Activated CD8-positive, alpha-beta T cell treated with anti-CD3 and anti-CD28 coated beads for 36 hours (primary cell): ENCODE measurements at regions not wholly inside any gene's neighbourhood (a gene's known extent, or its start where the extent isn't known, plus 50 kb on each side); places are given as distances from the start of the nearest gene placed in this dataset.
"Not testable (repeated sequence)": the region's sequence is repeated elsewhere in the genome, so short reads cannot be mapped to it uniquely, and the experiment has no call there.

ENCODE experiments used
- ATAC-seq: fragments of 200-7000 bp; cut with Tn5 transposase; one replicate; pipeline ENCODE4 v1.10.0; 2021; ENCODE audit warnings: mild to moderate bottlenecking, moderate library complexity
- CTCF ChIA-PET: fragments of 350-600 bp; sonication (Branson Sonifier 250); formaldehyde crosslinking; loops from one replicate; lab custom pipeline; 2021; ENCODE audit warnings: antibody characterized with exemption; lab: Charles Lee
- POLR2A ChIA-PET: fragments of 350-600 bp; sonication (Branson Sonifier 250); formaldehyde crosslinking; loops from one replicate; lab custom pipeline; 2021; ENCODE audit warnings: antibody characterized with exemption; lab: Charles Lee
- DNase-seq: peaks from one replicate; pipeline ENCODE4 v3.0.0-alpha.2; 2020
- H3K27ac Mint-ChIP-seq: one replicate; pipeline ENCODE4 v1.8.0; 2021; ENCODE audit warnings: mild to moderate bottlenecking, mixed read lengths
- H3K27me3 Mint-ChIP-seq: one replicate; pipeline ENCODE4 v1.8.0; 2021; ENCODE audit warnings: mixed read lengths
- H3K36me3 Mint-ChIP-seq: one replicate; pipeline ENCODE4 v1.8.0; 2021; ENCODE audit warnings: low read depth, mixed read lengths
- H3K4me1 Mint-ChIP-seq: one replicate; pipeline ENCODE4 v1.8.0; 2021; ENCODE audit warnings: low read depth, mixed read lengths
- H3K4me3 Mint-ChIP-seq: one replicate; pipeline ENCODE4 v1.8.0; 2021; ENCODE audit warnings: mild to moderate bottlenecking, moderate library complexity, mixed read lengths
- H3K9me3 Mint-ChIP-seq: one replicate; pipeline ENCODE4 v1.8.0; 2021; ENCODE audit warnings: mixed read lengths
- intact Hi-C: fragments of 100-400 bp; cut with micrococcal nuclease; formaldehyde crosslinking; loops from one replicate; pipeline ENCODE4 v1.10.0; 2022

DNA sequence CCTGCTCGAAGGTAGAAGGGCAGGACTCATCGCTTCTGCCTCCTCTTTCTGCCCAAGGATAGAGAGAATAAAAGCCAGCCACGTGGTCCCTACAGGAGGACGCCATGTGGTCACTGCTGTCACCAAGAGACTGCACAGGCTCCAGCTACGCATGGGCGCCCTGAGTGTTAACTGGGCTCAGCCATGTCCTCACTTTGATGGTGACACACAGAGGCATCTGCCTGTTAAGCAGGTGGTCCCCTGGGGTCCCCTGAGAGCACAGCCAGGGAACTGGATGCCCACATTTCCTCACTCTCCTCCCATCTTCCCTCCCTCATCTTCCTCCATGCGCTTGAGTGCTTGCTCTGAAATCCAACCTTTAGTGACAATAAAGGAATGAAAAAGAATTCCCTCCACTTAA is 152.6 kb downstream of the LAT start:
- H3K4me1 Mint-ChIP-seq, H3K27me3 Mint-ChIP-seq, intact Hi-C loops, CTCF ChIA-PET, H3K9me3 Mint-ChIP-seq, POLR2A ChIA-PET, H3K4me3 Mint-ChIP-seq, H3K27ac Mint-ChIP-seq, ATAC-seq, DNase-seq: not testable (repeated sequence)
- peaks cover 10% of the 10 kb centered on the region for H3K36me3 Mint-ChIP-seq

DNA sequence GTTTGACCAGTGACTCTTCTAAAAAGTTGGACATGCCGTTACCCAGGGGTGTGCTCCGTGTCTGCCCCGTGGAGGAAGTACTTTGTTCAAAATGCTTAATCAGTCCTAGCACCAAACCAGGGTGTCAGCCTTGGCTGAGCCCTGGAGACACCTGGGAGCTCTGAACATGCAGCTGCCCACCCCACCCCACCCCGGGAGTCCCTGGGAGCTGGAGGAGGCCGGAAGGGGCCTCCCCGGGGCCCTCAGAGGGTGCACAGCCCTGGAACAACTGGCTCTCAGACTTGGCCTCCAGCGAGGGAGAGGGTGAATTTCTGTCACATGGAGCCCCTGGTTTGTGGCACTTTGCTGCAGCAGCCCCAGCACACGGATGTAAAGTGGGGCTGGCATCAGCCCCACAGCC is 152.1 kb downstream of the LAT start:
- ATAC-seq, intact Hi-C loops, H3K27me3 Mint-ChIP-seq, CTCF ChIA-PET, DNase-seq, H3K4me3 Mint-ChIP-seq, POLR2A ChIA-PET, H3K27ac Mint-ChIP-seq, H3K9me3 Mint-ChIP-seq, H3K4me1 Mint-ChIP-seq: not testable (repeated sequence)
- H3K36me3 Mint-ChIP-seq, result peaks cover 10% of the 10 kb centered on the region

DNA sequence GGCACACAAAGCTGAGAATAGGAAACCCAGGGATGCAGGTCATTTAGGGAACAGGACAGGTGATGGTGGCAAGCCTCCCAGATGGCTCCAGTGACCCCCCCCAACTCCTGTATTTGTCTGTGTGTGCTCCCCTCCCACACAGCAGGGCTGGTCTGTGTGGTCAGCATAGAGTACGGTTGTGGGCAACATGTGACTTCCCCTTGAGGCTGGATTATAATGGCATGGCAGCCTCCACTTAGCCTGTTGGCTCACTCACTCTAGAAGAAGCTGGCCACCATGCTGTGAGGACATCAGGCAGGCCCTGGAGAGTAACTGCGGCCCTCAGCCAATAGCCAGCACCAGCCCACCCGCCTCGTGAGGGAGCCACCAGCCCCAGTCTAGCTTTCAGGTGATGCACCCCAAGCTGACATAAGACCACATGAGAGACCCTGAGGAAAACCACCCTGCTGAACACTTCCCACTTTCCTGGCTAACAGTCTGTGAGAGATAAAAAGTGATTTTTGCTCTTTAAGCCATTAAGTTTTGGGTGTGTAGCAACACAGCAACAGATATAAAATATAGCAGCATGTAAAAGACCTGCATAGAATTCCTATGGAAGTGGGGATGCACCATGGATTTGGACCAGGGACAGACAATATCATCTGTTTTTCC is 151.3 kb downstream of the LAT start:
- H3K36me3 Mint-ChIP-seq, result peaks cover 10% of the 10 kb centered on the region
- CTCF ChIA-PET, H3K27me3 Mint-ChIP-seq, H3K9me3 Mint-ChIP-seq, intact Hi-C loops, DNase-seq, ATAC-seq, H3K4me3 Mint-ChIP-seq, POLR2A ChIA-PET, H3K4me1 Mint-ChIP-seq, H3K27ac Mint-ChIP-seq: not testable (repeated sequence)

DNA sequence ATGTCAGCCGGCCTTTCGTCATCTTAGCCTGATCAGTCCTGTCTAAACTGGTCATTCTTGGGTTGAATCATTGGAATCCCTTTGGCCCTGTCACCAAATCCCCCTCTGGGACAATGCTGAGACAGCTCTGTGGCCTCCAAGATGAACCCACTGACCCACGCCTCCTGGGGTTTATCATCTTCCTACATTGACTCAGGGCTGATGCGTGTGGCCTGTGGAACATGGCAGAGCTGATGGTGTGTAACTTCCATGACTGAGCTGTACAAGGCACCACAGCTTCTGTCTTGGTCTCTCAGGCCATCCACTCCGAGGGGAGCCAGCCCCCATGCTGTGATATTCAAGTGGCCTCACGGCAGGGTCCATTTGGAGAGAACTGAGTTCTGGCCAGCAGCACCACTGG is 150.2 kb downstream of the LAT start:
- CTCF ChIA-PET, ATAC-seq, H3K4me3 Mint-ChIP-seq, H3K27me3 Mint-ChIP-seq, intact Hi-C loops, H3K27ac Mint-ChIP-seq, H3K9me3 Mint-ChIP-seq, H3K4me1 Mint-ChIP-seq, POLR2A ChIA-PET, DNase-seq: not testable (repeated sequence)
- H3K36me3 Mint-ChIP-seq, result peaks cover 10% of the 10 kb centered on the region

DNA sequence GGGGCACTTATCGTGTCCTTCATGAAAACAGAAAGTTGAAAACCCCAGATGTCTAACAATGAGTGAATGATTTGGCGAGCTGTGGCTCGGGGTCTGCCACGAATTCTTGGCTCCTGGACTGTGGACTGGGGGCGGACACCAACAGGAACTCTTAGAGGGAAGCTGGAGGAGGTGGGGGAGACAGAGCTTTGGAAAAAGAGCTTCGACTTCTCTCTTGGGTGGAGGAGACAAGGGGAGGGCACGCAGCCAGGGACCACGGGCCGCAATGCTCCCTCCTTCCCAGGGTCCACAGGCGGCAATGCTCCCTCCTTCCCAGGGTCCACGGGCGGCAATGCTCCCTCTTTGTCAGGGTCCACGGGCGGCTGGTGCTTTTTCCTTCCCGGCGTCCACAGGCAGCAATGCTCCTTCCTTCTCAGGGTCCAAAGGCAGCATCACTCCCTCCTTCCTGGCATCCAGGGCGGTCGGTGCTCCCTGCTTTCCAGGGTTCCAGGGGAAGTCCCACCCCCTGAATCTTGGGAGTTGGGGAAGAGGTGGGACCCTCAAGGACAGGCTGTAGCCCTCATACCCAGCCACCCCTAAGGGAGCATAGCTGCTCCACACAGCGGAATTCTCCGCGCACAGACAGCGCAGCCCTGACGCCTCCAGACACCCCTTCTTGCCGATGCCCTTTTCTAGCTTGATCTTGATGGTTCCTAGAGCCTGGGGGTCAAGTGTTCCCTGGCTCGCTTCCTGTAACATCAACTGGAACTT is 149.0 kb downstream of the LAT start:
- H3K4me1 Mint-ChIP-seq, intact Hi-C loops, H3K4me3 Mint-ChIP-seq, DNase-seq, H3K27me3 Mint-ChIP-seq, POLR2A ChIA-PET, ATAC-seq, CTCF ChIA-PET, H3K9me3 Mint-ChIP-seq, H3K27ac Mint-ChIP-seq: not testable (repeated sequence)
- H3K36me3 Mint-ChIP-seq, result peaks cover 10% of the 10 kb centered on the region

DNA sequence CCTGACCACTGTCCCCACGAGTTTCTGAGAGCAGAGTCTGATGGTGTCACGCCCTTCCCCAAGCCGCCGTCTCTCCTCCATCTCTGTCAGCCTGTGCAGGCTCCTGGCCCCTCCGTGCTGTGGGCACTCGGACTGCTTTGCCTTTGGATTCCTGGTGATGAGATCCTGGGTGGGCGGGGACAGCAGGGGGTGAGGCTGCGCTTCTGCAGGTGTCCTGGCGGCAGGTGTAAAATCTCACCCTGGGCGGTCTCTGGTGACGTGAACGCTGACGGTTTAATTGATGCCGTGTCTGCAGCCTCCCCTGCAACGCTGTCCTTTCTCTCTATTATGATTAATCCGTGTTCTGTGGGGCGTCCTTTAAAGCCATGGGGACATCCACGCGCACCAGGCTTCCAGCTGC is 148.0 kb downstream of the LAT start:
- peaks cover 10% of the 10 kb centered on the region for H3K36me3 Mint-ChIP-seq
- DNase-seq, H3K27ac Mint-ChIP-seq, H3K9me3 Mint-ChIP-seq, H3K4me3 Mint-ChIP-seq, H3K4me1 Mint-ChIP-seq, CTCF ChIA-PET, H3K27me3 Mint-ChIP-seq, ATAC-seq, intact Hi-C loops, POLR2A ChIA-PET: not testable (repeated sequence)

DNA sequence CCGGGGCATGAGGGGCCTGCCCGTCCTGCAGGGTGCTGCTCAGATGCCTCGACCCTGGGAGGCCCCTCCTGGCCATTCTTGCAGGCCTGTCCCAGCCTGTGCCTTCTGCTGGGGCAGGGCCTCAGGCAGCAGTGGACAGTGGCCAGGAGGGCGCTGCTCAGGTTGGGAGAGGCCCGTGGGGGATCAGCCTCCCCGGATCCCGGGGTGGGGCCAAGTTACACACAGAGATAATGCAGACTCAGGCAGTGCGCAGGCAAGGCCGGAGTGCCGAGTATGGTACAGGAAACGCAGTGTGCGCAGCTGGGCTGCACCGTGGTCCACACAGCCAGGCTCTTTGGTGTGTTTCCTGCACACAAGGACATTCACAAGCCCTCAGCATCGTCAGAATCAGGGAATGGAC is 147.6 kb downstream of the LAT start:
- H3K36me3 Mint-ChIP-seq, result peaks cover 10% of the 10 kb centered on the region
- DNase-seq, intact Hi-C loops, CTCF ChIA-PET, POLR2A ChIA-PET, H3K27ac Mint-ChIP-seq, H3K9me3 Mint-ChIP-seq, H3K27me3 Mint-ChIP-seq, ATAC-seq, H3K4me3 Mint-ChIP-seq, H3K4me1 Mint-ChIP-seq: not testable (repeated sequence)

DNA sequence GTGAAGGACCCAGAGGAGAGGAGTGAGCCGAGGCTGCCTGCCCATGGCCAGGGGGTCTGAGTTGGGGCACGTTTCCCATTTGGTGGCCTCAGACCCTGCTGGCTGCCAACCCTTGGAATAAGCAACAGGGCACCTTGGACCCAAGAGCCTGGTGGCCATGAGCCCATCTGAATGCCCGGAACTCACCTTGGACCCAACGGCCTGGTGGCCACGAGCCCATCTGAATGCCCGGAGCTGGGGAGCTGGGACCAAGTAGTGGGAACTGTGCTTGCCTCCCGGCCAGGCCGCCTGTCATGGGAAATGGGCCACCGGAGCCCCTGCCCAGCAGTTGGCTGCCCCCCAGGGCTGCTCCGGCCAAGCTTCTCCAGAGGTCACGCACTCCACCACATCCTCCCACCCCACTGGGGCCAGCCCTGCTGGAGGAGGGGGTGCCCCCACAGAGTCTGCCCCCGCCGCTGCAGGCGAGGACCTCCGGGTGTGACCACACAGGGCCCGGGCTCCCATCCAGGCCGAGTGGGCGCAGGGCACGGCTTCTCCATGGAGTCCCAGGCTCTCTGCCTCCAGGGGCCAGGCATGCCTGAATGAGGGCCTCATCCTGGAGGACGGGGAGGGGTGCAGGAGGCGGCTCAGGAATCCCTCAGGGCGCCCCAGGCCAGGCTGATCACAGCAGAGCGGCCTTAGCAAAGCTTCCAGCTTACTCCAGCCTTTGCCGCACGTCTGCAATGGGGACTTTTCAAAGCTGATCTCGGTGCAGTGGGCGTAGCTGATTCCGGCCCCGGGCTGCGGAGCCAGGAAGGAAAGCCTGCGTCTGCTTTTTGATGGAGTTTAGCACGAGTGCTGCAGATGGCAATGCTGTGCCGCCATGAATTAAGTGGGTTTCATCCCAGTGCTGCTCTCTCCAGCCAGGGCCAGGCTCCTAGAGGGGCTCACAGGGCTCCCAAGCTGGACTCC is 146.3 kb downstream of the LAT start:
- H3K4me3 Mint-ChIP-seq, H3K27ac Mint-ChIP-seq, ATAC-seq, H3K27me3 Mint-ChIP-seq, DNase-seq, H3K36me3 Mint-ChIP-seq, CTCF ChIA-PET, H3K4me1 Mint-ChIP-seq, intact Hi-C loops, POLR2A ChIA-PET, H3K9me3 Mint-ChIP-seq: not testable (repeated sequence)

DNA sequence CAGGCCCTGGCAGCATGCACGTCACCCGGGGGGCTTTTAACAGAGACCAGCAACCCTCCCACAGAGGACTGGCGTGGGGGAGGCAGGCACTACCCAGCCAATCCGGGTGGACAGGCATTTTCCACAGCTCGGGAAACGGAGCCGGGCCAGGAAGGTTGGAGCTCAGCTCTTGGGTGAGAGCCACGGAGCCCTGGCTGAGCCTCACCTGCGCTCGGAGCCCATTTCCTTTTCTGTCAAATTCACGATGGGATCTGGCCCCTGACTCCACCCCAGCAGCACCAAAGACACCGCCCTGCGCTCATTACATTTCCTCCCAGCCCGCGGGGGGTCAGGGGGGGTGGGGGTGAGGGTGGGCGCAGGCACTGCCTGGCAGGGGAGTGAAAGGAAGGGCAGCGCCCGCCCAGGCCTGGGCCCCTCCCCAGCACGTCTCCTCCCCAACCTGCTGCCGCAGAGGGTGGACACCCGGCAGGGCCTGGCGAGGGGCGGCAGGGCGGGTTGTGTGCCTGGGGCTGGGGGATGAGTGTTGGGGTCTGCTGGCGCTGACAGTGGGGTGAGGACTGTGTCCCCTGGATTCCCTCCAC is 145.4 kb downstream of the LAT start:
- intact Hi-C loops, DNase-seq, H3K27ac Mint-ChIP-seq, ATAC-seq, POLR2A ChIA-PET, CTCF ChIA-PET, H3K36me3 Mint-ChIP-seq, H3K27me3 Mint-ChIP-seq, H3K9me3 Mint-ChIP-seq, H3K4me3 Mint-ChIP-seq: not testable (repeated sequence)
- peaks cover 10% of the 10 kb centered on the region for H3K4me1 Mint-ChIP-seq

DNA sequence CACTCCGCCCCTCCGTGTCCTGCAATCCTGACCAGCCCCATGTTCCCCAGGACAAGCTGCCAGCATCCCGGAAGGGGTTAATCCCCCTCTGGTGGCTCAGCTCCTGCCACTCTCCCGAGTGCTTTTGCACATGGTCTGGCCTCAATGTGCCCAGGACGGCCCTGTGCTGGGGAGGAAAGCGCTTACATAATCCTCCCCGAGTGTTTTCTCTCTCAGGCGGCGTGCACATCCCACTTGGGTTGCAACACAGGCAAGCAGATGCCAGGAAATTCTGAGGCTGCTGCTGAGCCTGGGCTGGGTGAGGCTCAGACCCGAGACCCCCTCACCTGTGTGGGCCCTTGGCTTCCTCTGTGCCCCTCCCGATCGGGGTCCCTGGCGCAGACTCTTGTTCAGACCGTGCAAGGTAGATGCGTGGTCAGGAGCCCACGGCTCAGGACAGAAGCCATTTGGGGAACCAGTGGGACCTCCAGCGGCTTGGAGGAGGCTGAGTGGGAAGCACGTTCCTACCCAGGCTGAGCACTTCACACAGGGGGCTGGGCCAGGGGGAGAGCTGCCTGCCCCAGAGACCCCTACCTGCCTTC is 144.7 kb downstream of the LAT start:
- intact Hi-C loops, DNase-seq, H3K27me3 Mint-ChIP-seq, POLR2A ChIA-PET, ATAC-seq, H3K36me3 Mint-ChIP-seq, CTCF ChIA-PET, H3K9me3 Mint-ChIP-seq, H3K27ac Mint-ChIP-seq, H3K4me3 Mint-ChIP-seq: not testable (repeated sequence)
- H3K4me1 Mint-ChIP-seq, result peaks cover 12% of the 10 kb centered on the region
